ENCODE measurements at regions not wholly inside any gene's neighbourhood (a gene's known extent, or its start where the extent isn't known, plus 50 kb on each side); places are given as distances from the start of the nearest gene placed in this dataset.

DNA sequence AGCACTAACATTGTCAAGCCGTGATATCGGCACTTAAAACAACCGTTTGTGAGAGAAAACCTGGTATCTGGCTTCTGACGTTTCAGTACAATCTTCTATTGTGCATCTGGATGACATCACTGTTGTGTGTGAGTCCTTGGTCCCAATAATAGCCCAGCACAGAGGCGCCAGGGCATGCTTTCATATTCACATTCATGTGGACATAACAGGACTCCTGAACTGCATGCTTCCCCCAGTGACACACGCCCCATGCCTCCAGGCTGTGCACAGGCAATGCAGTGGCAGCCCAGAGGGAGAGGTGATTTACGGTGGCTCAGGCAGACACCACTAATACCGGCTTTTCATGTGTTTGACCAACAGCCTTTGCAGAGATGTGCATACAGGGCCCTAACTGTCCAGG lies 58.1 kb downstream of the MRPL57 start:
- TF ChIP-seq, protein P1, sequence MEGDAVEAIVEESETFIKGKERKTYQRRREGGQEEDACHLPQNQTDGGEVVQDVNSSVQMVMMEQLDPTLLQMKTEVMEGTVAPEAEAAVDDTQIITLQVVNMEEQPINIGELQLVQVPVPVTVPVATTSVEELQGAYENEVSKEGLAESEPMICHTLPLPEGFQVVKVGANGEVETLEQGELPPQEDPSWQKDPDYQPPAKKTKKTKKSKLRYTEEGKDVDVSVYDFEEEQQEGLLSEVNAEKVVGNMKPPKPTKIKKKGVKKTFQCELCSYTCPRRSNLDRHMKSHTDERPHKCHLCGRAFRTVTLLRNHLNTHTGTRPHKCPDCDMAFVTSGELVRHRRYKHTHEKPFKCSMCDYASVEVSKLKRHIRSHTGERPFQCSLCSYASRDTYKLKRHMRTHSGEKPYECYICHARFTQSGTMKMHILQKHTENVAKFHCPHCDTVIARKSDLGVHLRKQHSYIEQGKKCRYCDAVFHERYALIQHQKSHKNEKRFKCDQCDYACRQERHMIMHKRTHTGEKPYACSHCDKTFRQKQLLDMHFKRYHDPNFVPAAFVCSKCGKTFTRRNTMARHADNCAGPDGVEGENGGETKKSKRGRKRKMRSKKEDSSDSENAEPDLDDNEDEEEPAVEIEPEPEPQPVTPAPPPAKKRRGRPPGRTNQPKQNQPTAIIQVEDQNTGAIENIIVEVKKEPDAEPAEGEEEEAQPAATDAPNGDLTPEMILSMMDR (IDR thresholded peaks at IDR 0.05) = no peak
- TF ChIP-seq POLR2AphosphoS5 (IDR thresholded peaks at IDR 0.05) = no peak
- no peak for TF ChIP-seq POLR2A (IDR thresholded peaks at IDR 0.05)
